ENCODE measurements at regions not wholly inside any gene's neighbourhood (a gene's known extent, or its start where the extent isn't known, plus 50 kb on each side); places are given as distances from the start of the nearest gene placed in this dataset.
"Not testable (repeated sequence)": the region's sequence is repeated elsewhere in the genome, so short reads cannot be mapped to it uniquely, and the experiment has no call there.

GRCh38 chr2:215856080-215856479 is 157.3 kb downstream of the MREG start:
- Histone ChIP-seq H3K9ac (ENCODE audit: insufficient read depth, low read depth, low read length) (no peak overlapping the region), H3K4me3 (replicated peaks in 1 of 3; ENCODE audit: insufficient read depth in 1 of 3, low read depth in 2 of 3, low read length in 3 of 3) (no peak overlapping the region), H3K4me1 (ENCODE audit: insufficient read depth, low read length) (peaks cover under 1% of the 10 kb centered on the region; the same call in 1 of the 2 replicates), H3K27me3 (ENCODE audit: control insufficient read depth in 1 of 2, insufficient read depth in 2 of 2, low read length in 2 of 2) (no peaks in the 10 kb centered on the region), H4K20me1 (ENCODE audit: insufficient read depth, low read length) (no peaks in the 10 kb centered on the region), H2AFZ (ENCODE audit: low read length) (no peak overlapping the region), H3K27ac (ENCODE audit: extremely low read length, insufficient read depth, low read length) (no peak overlapping the region), H3K9me3 (ENCODE audit: low read length) (peaks cover 18% of the 10 kb centered on the region), H3K36me3 (replicated peaks in 1 of 2; ENCODE audit: control insufficient read depth in 1 of 2, insufficient read depth in 2 of 2, low read length in 2 of 2) (no peaks in the 10 kb centered on the region), H3K4me2 (ENCODE audit: low read depth, low read length) (no peak overlapping the region), H3K79me2 (ENCODE audit: insufficient read depth, low read length) (no peaks in the 10 kb centered on the region)
- no TSS peak for BruUV-seq (replicated peaks)
- ChIA-PET POLR2A (no interaction called here), CTCF (ENCODE audit: low intra/inter-chr PET ratio, low total read pairs) (no interaction called here)
- ATAC-seq (no peak), FAIRE-seq (no peak), DNase-seq (ENCODE audit: low spot score) (no peak)
- in situ Hi-C loops (cut with HindIII; ENCODE audit: extremely low pct_ligation_motif_present, low pct_unique_long_range_greater_than_20kb) (no loop called here), intact Hi-C loops (cut with micrococcal nuclease; ENCODE audit: unreplicated experiment) (no loop called here)
- TF ChIP-seq ZNF589 (CRISPR knock-in tag; conservative IDR thresholded peaks at IDR 0.05): no peak
- TF ChIP-seq MAF1 (CRISPR knock-in tag; IDR thresholded peaks at IDR 0.05; ENCODE audit: borderline replicate concordance): no peak
- TF ChIP-seq ONECUT2 (CRISPR knock-in tag; IDR thresholded peaks at IDR 0.05): no peak
- TF ChIP-seq POGK (CRISPR knock-in tag; conservative IDR thresholded peaks at IDR 0.05): no peak
- no peak for TF ChIP-seq PHF21A (CRISPR knock-in tag; IDR thresholded peaks at IDR 0.05)
- TF ChIP-seq PATZ1 (CRISPR knock-in tag; IDR thresholded peaks at IDR 0.05): no peak
- TF ChIP-seq ZUFSP (CRISPR knock-in tag; IDR thresholded peaks at IDR 0.05; ENCODE audit: borderline replicate concordance): no peak
- no peak for TF ChIP-seq FOXO1 (CRISPR knock-in tag; IDR thresholded peaks at IDR 0.05)
- no peak for TF ChIP-seq ZNF280D (CRISPR knock-in tag; IDR thresholded peaks at IDR 0.05)
- WGBS (ENCODE audit: low lambda C conversion rate): 63% methylated on average over 2 of the region's 2 CpGs

- CTCF ChIA-PET (ENCODE audit: low intra/inter-chr PET ratio, low total read pairs); H3K79me2 ChIP-seq (ENCODE audit: insufficient read depth, low read length); H3K27ac ChIP-seq (ENCODE audit: extremely low read length, insufficient read depth, low read length); FAIRE-seq; DNase-seq (ENCODE audit: low spot score); ATAC-seq; intact Hi-C loops (cut with micrococcal nuclease; ENCODE audit: unreplicated experiment); H3K36me3 ChIP-seq (replicated peaks in 1 of 2; ENCODE audit: control insufficient read depth in 1 of 2, insufficient read depth in 2 of 2, low read length in 2 of 2); in situ Hi-C loops (cut with HindIII; ENCODE audit: extremely low pct_ligation_motif_present, low pct_unique_long_range_greater_than_20kb); H3K9ac ChIP-seq (ENCODE audit: insufficient read depth, low read depth, low read length); H3K4me1 ChIP-seq (ENCODE audit: insufficient read depth, low read length); H3K4me2 ChIP-seq (ENCODE audit: low read depth, low read length); H3K27me3 ChIP-seq (ENCODE audit: control insufficient read depth in 1 of 2, insufficient read depth in 2 of 2, low read length in 2 of 2); BruUV-seq (replicated peaks); H2AFZ ChIP-seq (ENCODE audit: low read length); H4K20me1 ChIP-seq (ENCODE audit: insufficient read depth, low read length); H3K4me3 ChIP-seq (replicated peaks in 1 of 3; ENCODE audit: insufficient read depth in 1 of 3, low read depth in 2 of 3, low read length in 3 of 3); POLR2A ChIA-PET: not testable (repeated sequence)
- WGBS (ENCODE audit: low lambda C conversion rate): 50% methylated on average over 1 of the region's 1 CpG
- peaks cover 18% of the 10 kb centered on the region for H3K9me3 ChIP-seq (ENCODE audit: low read length)
Observed at GRCh38 chr2:215855308-215855707, 158.0 kb downstream of the MREG start.

All from HepG2 (cell line).